Muscle layer of duodenum (tissue), 2 donors: ENCODE measurements at regions not wholly inside any gene's neighbourhood (a gene's known extent, or its start where the extent isn't known, plus 50 kb on each side); places are given as distances from the start of the nearest gene placed in this dataset.

Experiments
- H3K27ac ChIP-seq: one replicate; pipeline ENCODE4 v1.7.0; 2013; ENCODE audit warnings: mild to moderate bottlenecking, low read length
- H3K27me3 ChIP-seq: one replicate; pipeline ENCODE4 v1.7.0; 2013; ENCODE audit warnings: low read depth, mild to moderate bottlenecking, control low read depth, low read length
- H3K36me3 ChIP-seq, 2 donors: one replicate each; pipeline ENCODE4 v1.7.0; 2013; ENCODE audit warnings: low read length in 2 of 2, control low read depth in 1 of 2, mild to moderate bottlenecking in 1 of 2; ENCODE audit not compliant: insufficient read depth in 2 of 2, control insufficient read depth in 1 of 2
- H3K4me1 ChIP-seq, 2 donors: one replicate each; pipeline ENCODE4 v1.7.0; 2013; ENCODE audit warnings: low read length in 2 of 2, mild to moderate bottlenecking in 2 of 2, control low read depth in 1 of 2, moderate library complexity in 1 of 2; ENCODE audit not compliant: insufficient read depth in 2 of 2, control insufficient read depth in 1 of 2
- H3K4me3 ChIP-seq, 2 donors: one replicate each; pipeline ENCODE4 v1.7.0; 2013; ENCODE audit warnings: low read length in 2 of 2, low read depth in 1 of 2, mild to moderate bottlenecking in 1 of 2
- H3K9me3 ChIP-seq, 2 donors: one replicate each; pipeline ENCODE4 v1.7.0; 2013; ENCODE audit warnings: low read length in 2 of 2, control low read depth in 1 of 2, mild to moderate bottlenecking in 1 of 2; ENCODE audit not compliant: control insufficient read depth in 1 of 2
- donor health status: healthy.

GRCh38 chr15:29455055-29455454 is 185.4 kb upstream of the NSMCE3 start:
- no peaks in the 10 kb centered on the region for H3K27me3 ChIP-seq
- no peak overlapping the region for H3K4me3 ChIP-seq
- no peaks in the 10 kb centered on the region for H3K36me3 ChIP-seq
- no peaks in the 10 kb centered on the region for H3K9me3 ChIP-seq
- H3K4me1 ChIP-seq: no peaks in the 10 kb centered on the region
- H3K27ac ChIP-seq: no peak overlapping the region

GRCh38 chr15:29454506-29454905 is 184.9 kb upstream of the NSMCE3 start:
- Histone ChIP-seq H3K27me3 (no peaks in the 10 kb centered on the region), H3K36me3 (no peaks in the 10 kb centered on the region), H3K4me3 (no peak overlapping the region), H3K9me3 (no peaks in the 10 kb centered on the region), H3K27ac (no peak overlapping the region), H3K4me1 (no peaks in the 10 kb centered on the region)

- Histone ChIP-seq H3K36me3 (no peaks in the 10 kb centered on the region), H3K9me3 (no peaks in the 10 kb centered on the region), H3K27ac (no peak overlapping the region), H3K4me1 (no peaks in the 10 kb centered on the region), H3K27me3 (no peaks in the 10 kb centered on the region), H3K4me3 (no peak overlapping the region)
Observed at GRCh38 chr15:29452881-29453731, 183.5 kb upstream of the NSMCE3 start.

DNA sequence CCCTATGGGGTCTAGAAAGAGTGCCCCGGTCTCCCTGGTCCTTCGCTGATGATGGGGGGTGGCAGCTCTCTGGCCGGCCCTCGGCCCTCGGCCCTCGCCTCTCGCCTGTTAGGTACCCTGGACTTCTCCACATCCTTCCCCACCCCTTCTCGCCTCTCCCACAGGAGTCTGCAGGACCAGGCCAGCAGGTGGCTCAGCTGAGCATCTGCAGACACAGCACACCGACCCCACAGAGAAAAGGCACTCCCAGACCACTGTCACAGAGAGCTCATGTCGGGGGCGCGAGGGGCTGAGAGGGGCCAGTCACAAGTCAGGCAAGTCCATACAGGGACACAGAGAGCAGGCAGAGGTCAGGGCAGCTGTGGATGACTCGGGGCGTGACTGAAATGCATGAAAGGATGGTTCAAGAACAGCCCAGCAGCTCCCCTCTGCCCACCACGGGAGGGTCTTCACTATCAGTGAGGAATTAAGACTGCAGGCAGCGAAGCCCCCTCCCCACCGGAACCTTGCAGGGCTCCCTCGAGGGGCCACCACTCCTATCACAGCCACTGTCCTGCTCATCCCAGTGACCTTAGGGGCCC is 181.7 kb upstream of the NSMCE3 start:
- Histone ChIP-seq H3K4me3 (no peak overlapping the region), H3K4me1 (no peaks in the 10 kb centered on the region), H3K27ac (no peak overlapping the region)

DNA sequence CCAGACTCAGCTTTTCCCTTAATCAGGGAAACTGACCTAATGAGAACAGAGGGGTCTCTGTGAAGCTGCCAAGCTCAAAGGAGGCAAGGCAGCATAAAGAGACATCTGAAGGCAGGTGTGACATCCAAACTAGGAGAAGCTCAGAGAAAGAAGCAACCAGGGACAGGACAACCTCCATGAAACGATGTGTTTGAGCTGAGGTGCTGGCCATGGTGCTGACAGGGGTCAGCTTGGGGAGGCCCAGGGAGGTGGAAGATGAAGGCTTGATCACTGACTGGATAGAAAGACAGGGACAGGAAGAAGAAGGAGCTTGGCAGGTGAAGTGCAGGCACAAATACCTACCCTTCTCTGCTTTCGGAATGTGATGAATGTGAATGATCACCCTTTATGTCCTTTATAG is 179.5 kb upstream of the NSMCE3 start:
- Histone ChIP-seq H3K27me3 (no peaks in the 10 kb centered on the region), H3K4me3 (no peak overlapping the region), H3K36me3 (no peaks in the 10 kb centered on the region), H3K4me1 (no peaks in the 10 kb centered on the region), H3K9me3 (no peaks in the 10 kb centered on the region), H3K27ac (no peak overlapping the region)

More for the DNA sequence above, 181.7 kb upstream of the NSMCE3 start:
- H3K36me3 ChIP-seq: no peaks in the 10 kb centered on the region
- H3K9me3 ChIP-seq: no peaks in the 10 kb centered on the region
- H3K27me3 ChIP-seq: no peaks in the 10 kb centered on the region

- no peaks in the 10 kb centered on the region for H3K36me3 ChIP-seq
- no peaks in the 10 kb centered on the region for H3K27me3 ChIP-seq
- H3K4me1 ChIP-seq: no peaks in the 10 kb centered on the region
- H3K9me3 ChIP-seq: no peaks in the 10 kb centered on the region
- no peak overlapping the region for H3K27ac ChIP-seq
- H3K4me3 ChIP-seq: no peak overlapping the region
Observed at GRCh38 chr15:29448320-29448719, 178.7 kb upstream of the NSMCE3 start.

GRCh38 chr15:29446480-29446879 is 176.9 kb upstream of the NSMCE3 start:
- H3K4me3 ChIP-seq: no peak overlapping the region
- no peaks in the 10 kb centered on the region for H3K4me1 ChIP-seq
- H3K9me3 ChIP-seq: no peaks in the 10 kb centered on the region
- H3K27ac ChIP-seq: no peak overlapping the region
- H3K36me3 ChIP-seq: no peaks in the 10 kb centered on the region
- no peaks in the 10 kb centered on the region for H3K27me3 ChIP-seq

DNA sequence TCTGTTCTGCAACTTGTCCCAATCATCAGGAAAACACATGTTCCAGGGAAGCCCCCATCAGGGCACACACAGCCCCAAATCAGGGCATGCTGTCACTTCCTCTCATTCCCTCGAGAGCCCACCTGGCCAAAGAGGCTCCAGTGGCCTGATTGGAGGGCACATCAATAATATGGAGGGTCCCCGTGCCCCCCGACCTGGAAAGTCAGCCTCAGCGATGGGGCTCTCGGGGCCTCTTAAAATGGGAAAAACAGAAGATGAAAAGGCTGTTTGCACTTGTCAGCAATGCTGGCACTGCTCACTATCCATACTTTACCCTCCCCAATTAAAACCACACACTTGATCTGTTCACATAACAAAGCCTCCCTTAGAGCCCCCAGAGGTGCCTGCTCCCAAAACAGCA is 172.9 kb upstream of the NSMCE3 start:
- H3K4me1 ChIP-seq: no peaks in the 10 kb centered on the region
- H3K9me3 ChIP-seq: no peaks in the 10 kb centered on the region
- H3K27me3 ChIP-seq: no peaks in the 10 kb centered on the region
- no peak overlapping the region for H3K4me3 ChIP-seq
- no peaks in the 10 kb centered on the region for H3K36me3 ChIP-seq
- H3K27ac ChIP-seq: no peak overlapping the region

GRCh38 chr15:29440541-29440940 is 170.9 kb upstream of the NSMCE3 start:
- Histone ChIP-seq H3K9me3 (no peaks in the 10 kb centered on the region), H3K4me3 (no peak overlapping the region), H3K36me3 (no peaks in the 10 kb centered on the region), H3K27ac (no peak overlapping the region), H3K4me1 (no peaks in the 10 kb centered on the region), H3K27me3 (no peaks in the 10 kb centered on the region)

DNA sequence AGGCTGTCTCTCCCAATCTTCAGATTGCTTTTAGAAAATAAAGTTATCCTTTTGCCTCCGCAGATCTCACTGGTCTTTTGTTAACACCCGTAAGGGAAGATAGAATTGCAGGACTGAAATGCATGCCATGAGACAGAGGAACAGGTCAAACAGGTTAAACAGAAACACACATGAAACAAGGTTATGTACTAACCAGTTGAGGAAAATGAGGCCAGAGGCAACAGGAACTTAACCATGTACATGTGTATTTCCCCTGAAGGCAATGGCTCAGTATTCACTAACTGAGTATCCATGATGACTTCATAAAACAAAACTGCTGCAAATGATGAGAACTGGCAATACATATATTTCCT is 169.1 kb upstream of the NSMCE3 start:
- Histone ChIP-seq H3K36me3 (no peaks in the 10 kb centered on the region), H3K4me1 (no peaks in the 10 kb centered on the region), H3K4me3 (no peak overlapping the region), H3K27ac (no peak overlapping the region), H3K9me3 (no peaks in the 10 kb centered on the region), H3K27me3 (no peaks in the 10 kb centered on the region)

- Histone ChIP-seq H3K36me3 (no peaks in the 10 kb centered on the region), H3K27ac (no peak overlapping the region), H3K4me3 (no peak overlapping the region), H3K4me1 (no peaks in the 10 kb centered on the region), H3K9me3 (no peaks in the 10 kb centered on the region), H3K27me3 (no peaks in the 10 kb centered on the region)
Observed at GRCh38 chr15:29437888-29438702, 168.5 kb upstream of the NSMCE3 start.
